ENCODE measurements at regions not wholly inside any gene's neighbourhood (a gene's known extent, or its start where the extent isn't known, plus 50 kb on each side); places are given as distances from the start of the nearest gene placed in this dataset.

DNA sequence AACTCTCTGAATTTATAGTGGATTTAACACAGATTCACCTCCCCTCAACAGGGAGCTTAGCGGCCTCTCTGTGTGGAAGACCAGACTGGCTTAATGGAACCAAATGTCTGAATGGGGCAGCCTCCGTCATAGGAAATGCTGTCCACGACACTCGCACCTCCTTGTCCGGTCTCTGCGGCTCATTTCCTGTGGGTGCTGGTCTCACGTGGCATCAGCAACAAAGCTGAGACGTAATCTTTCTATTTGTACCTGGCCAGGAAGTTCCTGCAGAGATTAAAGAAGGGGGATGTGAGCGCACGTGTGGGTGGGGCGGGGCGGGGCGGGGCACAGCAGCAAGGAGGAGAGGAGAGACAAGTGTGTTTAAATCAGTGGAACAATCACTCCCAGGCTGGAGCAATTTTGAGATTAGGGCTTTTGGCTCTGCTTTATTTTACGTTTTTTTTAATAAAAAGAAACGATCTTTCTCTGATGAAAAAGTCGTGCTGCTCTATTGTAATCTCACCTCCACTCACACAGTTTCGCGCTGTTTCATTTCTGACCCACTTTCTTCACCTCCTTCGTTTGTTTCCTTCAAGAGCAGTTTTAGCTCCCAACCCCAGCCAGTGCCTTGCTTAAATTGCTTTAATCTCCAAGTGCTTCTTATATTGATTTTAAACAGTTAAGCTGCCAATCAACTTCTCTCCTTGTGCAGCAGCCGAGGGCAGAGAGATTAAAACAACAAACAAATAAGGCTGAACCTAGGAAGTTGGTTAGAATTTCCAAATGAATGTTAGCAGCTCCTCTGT lies 132.2 kb upstream of the ASTN2 start:
- Histone ChIP-seq H3K9me3 (ENCODE audit: insufficient read depth, low read length) (no peaks in the 10 kb centered on the region), H4K20me1 (ENCODE audit: low read depth, low read length) (no peaks in the 10 kb centered on the region), H3K4me3 (ENCODE audit: insufficient read depth, low read length, poor library complexity, severe bottlenecking) (no peak overlapping the region), H3F3A (ENCODE audit: insufficient read depth) (no peaks in the 10 kb centered on the region), H2AFZ (ENCODE audit: low read depth, low read length, severe bottlenecking) (no peak overlapping the region), H3K36me3 (ENCODE audit: low read length) (no peaks in the 10 kb centered on the region), H3K4me2 (ENCODE audit: low read depth, low read length, poor library complexity, severe bottlenecking) (no peak overlapping the region), H3K27me3 (ENCODE audit: low read length) (no peaks in the 10 kb centered on the region), H3K9me2 (replicated peaks; ENCODE audit: insufficient read depth, low read length) (no peaks in the 10 kb centered on the region), H3K27ac (ENCODE audit: low read depth, low read length) (no peak overlapping the region), H3K79me2 (ENCODE audit: insufficient read depth, low read length) (no peaks in the 10 kb centered on the region), H3K9ac (ENCODE audit: low read length) (no peak overlapping the region)
- no peak for TF ChIP-seq EZH2phosphoT487 (conservative IDR thresholded peaks at IDR 0.05; ENCODE audit: low read length)
- TF ChIP-seq, protein P1, sequence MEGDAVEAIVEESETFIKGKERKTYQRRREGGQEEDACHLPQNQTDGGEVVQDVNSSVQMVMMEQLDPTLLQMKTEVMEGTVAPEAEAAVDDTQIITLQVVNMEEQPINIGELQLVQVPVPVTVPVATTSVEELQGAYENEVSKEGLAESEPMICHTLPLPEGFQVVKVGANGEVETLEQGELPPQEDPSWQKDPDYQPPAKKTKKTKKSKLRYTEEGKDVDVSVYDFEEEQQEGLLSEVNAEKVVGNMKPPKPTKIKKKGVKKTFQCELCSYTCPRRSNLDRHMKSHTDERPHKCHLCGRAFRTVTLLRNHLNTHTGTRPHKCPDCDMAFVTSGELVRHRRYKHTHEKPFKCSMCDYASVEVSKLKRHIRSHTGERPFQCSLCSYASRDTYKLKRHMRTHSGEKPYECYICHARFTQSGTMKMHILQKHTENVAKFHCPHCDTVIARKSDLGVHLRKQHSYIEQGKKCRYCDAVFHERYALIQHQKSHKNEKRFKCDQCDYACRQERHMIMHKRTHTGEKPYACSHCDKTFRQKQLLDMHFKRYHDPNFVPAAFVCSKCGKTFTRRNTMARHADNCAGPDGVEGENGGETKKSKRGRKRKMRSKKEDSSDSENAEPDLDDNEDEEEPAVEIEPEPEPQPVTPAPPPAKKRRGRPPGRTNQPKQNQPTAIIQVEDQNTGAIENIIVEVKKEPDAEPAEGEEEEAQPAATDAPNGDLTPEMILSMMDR (IDR thresholded peaks at IDR 0.05; ENCODE audit: insufficient read depth, low read length, poor library complexity, severe bottlenecking) = no peak

DNA sequence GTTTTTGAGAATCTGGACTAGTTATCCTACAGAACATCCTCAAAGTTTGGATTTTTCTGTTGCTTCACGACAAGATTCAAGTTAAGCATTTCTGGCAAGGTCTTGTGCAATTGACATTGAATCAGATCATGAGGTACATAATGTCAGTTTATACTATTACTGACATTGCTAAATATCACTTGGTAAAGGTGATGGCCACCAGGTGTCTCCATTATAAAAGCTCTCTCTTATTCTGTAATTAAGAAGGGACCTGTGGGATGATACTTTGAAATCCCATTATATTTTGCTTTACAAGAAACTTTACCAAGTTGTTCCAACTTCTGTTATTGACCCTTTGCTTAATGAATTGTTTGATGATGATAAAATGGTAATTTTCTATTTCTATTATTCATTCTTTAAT lies 131.0 kb upstream of the ASTN2 start:
- H3K36me3 ChIP-seq (ENCODE audit: low read length) = no peaks in the 10 kb centered on the region
- no peaks in the 10 kb centered on the region for H3K9me3 ChIP-seq (ENCODE audit: insufficient read depth, low read length)
- no peak overlapping the region for H2AFZ ChIP-seq (ENCODE audit: low read depth, low read length, severe bottlenecking)
- no peaks in the 10 kb centered on the region for H3K79me2 ChIP-seq (ENCODE audit: insufficient read depth, low read length)
- no peak overlapping the region for H3K9ac ChIP-seq (ENCODE audit: low read length)
- H3K27me3 ChIP-seq (ENCODE audit: low read length) = no peaks in the 10 kb centered on the region
- H3K27ac ChIP-seq (ENCODE audit: low read depth, low read length) = no peak overlapping the region
- TF ChIP-seq, protein P1 (IDR thresholded peaks at IDR 0.05; ENCODE audit: insufficient read depth, low read length, poor library complexity, severe bottlenecking) = no peak
- no peak for TF ChIP-seq EZH2phosphoT487 (conservative IDR thresholded peaks at IDR 0.05; ENCODE audit: low read length)
- no peaks in the 10 kb centered on the region for H3F3A ChIP-seq (ENCODE audit: insufficient read depth)
- no peaks in the 10 kb centered on the region for H4K20me1 ChIP-seq (ENCODE audit: low read depth, low read length)
- no peak overlapping the region for H3K4me3 ChIP-seq (ENCODE audit: insufficient read depth, low read length, poor library complexity, severe bottlenecking)
- no peaks in the 10 kb centered on the region for H3K9me2 ChIP-seq (replicated peaks; ENCODE audit: insufficient read depth, low read length)
- H3K4me2 ChIP-seq (ENCODE audit: low read depth, low read length, poor library complexity, severe bottlenecking) = no peak overlapping the region

DNA sequence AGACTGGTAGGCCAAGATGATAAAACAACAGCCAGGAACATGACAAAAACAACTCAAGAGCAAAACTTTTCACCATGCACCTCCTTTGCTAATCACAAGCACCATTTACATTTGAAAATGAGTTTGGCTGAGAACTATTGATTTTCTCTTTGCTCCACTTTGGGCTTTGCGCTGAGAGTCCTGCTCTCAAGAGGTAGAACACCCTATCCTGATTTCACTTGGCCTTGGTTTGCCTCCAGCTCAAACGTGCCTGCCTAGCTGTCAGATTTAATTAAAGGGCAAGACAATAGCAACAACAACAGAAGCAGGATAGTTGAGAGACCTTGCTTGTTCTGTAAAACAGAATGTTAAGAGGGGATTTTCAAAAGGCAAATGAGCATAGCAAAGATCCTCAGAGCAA lies 128.2 kb upstream of the ASTN2 start:
- no peaks in the 10 kb centered on the region for H3K36me3 ChIP-seq (ENCODE audit: low read length)
- H4K20me1 ChIP-seq (ENCODE audit: low read depth, low read length) = no peaks in the 10 kb centered on the region
- H2AFZ ChIP-seq (ENCODE audit: low read depth, low read length, severe bottlenecking) = no peak overlapping the region
- no peak overlapping the region for H3K9ac ChIP-seq (ENCODE audit: low read length)
- no peaks in the 10 kb centered on the region for H3K79me2 ChIP-seq (ENCODE audit: insufficient read depth, low read length)
- no peaks in the 10 kb centered on the region for H3K27me3 ChIP-seq (ENCODE audit: low read length)
- H3K27ac ChIP-seq (ENCODE audit: low read depth, low read length) = no peak overlapping the region
- no peaks in the 10 kb centered on the region for H3K9me2 ChIP-seq (replicated peaks; ENCODE audit: insufficient read depth, low read length)
- no peaks in the 10 kb centered on the region for H3K9me3 ChIP-seq (ENCODE audit: insufficient read depth, low read length)
- H3F3A ChIP-seq (ENCODE audit: insufficient read depth) = no peaks in the 10 kb centered on the region
- no peak overlapping the region for H3K4me3 ChIP-seq (ENCODE audit: insufficient read depth, low read length, poor library complexity, severe bottlenecking)
- TF ChIP-seq EZH2phosphoT487 (conservative IDR thresholded peaks at IDR 0.05; ENCODE audit: low read length) = no peak
- TF ChIP-seq, protein P1 (IDR thresholded peaks at IDR 0.05; ENCODE audit: insufficient read depth, low read length, poor library complexity, severe bottlenecking) = no peak
- H3K4me2 ChIP-seq (ENCODE audit: low read depth, low read length, poor library complexity, severe bottlenecking) = no peak overlapping the region
